GM19238 (cell line): ENCODE measurements at regions not wholly inside any gene's neighbourhood (a gene's known extent, or its start where the extent isn't known, plus 50 kb on each side); places are given as distances from the start of the nearest gene placed in this dataset.

Source experiments
- DNase-seq: peaks from one replicate; pipeline ENCODE4 v3.0.0; 2011; ENCODE audit warnings: low spot score; ENCODE audit not compliant: insufficient read length

DNA sequence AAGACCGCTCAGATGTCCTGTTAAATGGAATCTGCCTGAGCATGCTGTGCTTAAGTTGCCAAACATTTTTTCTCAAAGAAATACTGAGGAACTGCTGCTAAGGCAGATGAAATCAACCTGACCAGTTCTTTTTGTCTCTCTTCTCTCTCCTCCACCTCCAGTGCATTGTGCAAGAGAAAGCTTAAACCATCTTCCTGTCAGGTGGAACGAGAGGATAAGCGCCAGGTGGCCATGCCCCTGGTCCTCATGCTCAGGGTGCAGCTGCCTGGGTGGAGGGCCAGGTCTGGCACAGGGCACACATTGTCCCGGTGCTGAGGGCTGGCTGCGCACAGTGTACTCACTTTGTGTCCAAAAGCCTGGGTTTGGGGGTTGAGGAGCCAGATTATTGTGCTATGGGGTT is 176.2 kb upstream of the TP63 start:
- DNase-seq: no peak

DNA sequence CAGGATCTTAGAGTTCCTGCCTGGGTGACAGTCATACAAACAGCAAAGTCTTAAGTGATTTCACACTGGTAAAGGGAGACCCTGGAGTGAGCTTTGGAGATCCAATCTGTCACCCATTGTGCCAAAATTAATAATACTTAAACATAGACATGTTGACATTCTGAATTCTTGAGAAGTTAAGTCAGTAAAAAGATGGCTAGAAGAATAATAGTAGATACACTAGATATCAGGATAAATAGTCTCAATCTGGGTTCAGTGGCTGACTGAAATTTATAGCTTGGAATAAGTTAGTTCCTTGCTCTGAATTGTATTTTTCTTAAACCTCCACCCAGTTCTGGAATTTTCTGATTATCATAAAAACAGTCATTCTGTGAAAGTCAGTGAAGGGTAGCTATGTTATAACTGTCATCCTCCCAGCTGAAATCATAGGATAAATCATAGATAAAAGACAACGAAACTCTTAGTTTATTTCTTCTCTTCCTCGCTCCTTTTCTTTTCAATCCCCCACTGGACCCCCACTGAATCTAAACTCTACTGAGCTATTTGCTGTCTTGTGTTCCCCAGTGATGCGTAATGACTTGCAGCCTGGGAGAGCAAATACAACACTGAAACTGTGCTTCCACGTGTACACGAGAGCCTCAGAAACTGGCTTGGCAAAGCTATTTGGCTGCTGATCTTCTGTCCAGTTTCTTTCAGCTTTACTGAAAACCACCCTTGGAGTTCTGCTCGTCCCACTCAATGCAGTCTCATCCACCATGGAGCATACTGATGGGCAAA is 175.4 kb upstream of the TP63 start:
- no peak for DNase-seq

DNA sequence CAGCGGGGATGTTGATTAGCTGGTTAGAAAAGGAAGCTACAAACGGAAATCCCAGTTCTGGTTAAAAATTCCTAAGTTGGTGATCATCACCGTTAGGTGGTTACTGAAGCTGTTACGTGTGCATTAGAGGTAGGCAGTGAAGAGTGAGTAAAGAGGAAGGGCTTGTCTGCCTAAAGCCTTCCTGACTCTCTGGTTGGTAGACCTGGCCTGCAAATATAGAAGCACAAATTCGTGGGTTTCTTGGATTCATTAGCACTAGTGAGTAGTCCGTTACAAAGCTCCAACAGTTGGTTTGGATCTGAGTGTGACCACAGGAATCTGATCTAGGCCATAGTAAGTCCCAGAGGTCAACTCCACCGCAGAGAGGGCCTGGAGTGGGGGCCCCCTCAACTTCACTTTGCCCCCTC is 174.0 kb upstream of the TP63 start:
- no peak for DNase-seq

DNA sequence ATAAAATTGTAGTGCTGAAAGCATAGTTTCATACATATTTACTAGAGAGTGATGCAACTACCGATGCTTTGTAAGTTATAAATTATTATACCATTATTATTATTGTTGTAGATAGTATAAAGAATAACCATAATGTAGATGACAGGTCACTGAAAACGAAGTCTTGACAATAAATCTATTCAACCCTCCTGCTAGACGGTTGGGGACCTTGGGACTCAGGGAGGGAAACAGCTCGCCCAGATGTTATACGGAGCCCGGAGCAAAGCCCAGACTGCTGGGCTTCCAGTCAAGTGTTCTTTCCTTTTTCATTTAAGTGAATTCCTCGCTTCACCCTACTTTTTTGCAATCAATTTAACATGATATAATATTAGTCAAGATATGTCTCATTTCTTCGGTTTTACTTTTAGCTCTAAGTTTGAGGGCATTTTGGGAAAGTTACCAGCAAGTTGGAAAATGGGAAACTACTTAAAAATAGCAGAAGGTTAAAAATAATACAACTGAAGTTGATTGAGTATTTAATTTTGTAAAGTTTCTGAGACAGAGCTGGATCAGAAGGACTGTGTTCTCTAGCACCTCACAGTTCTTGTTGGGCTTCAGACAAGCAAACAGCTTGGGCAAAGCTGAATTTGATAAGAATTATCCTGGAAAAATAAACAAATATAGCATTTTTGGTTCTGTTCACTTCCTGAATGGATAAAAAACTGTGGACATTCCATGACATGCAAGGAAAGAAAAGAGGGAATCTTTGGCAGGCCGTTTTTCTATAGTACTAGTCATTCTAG is 173.4 kb upstream of the TP63 start:
- DNase-seq: no peak

DNA sequence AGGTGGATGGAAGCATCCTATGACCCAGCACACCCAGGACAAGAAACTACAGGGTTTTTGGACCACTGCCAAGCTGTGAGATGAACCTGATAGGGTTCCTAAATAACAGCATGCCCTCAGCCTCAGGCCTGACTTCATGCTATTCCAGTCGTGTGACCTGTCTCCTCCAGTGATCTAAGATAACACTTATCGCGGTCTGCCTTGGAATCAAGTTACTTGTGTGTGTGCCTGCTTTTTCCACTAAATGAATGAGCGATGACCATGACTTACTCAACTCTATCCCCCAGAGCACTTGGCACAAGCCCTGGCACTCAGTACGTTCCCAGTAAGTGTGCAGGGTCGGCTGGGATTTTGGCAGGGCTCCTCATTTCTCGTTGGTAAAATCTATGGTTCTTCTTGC is 172.7 kb upstream of the TP63 start:
- DNase-seq: no peak

DNA sequence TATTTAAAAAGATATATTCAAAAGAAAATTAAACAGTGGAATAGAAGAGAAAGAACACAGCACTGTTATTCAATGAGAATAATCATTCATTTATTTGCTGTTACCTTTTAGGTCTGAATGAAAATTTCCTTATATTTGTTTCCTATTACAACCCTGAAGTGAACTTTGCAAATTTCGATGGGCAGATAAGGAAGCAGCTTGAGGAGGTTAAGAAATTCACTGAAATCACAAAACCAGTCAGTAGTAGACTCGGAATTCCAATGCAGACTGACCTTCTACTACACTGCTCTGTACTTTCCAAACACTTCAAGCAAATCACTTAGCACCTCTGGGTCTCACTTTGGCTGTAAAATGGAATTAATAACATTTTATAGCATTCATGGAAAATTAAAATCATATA is 172.0 kb upstream of the TP63 start:
- DNase-seq: no peak

DNA sequence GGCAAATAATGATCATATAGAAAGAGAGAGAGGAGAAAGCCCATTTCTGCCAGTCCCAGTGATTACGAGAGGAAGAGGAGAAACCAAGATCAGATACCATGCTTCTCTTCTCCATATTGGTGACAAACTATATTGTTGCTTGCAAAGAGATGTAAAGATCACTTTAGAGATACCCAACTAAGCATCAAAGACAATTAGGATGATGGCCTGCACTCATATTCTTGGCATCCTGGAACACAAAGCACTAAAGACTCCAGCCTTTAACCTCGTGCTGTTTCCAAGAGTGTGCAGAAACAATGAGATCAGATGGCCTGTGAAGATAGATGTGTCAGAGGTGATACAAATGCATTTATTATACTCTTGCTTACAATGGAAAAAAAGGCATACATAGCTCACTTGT is 170.7 kb upstream of the TP63 start:
- no peak for DNase-seq

DNA sequence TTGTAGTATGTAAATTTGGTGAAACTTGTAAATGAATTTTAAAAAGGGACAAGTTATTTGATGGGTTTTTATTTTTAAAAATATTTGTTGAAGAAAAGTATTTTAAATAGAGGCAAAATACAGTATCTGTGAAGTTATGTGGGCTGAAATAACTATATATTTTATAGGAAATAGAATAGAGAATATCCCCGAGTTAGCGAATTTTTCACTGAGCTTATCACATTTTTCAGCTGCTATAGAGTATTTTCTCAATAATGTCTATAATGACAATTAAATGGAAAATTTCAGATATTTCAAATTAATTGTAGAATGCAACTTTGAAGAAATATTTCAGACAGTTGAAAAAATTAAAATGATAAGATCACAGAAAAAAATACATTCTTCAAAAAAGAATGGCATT is 166.4 kb upstream of the TP63 start:
- no peak for DNase-seq

DNA sequence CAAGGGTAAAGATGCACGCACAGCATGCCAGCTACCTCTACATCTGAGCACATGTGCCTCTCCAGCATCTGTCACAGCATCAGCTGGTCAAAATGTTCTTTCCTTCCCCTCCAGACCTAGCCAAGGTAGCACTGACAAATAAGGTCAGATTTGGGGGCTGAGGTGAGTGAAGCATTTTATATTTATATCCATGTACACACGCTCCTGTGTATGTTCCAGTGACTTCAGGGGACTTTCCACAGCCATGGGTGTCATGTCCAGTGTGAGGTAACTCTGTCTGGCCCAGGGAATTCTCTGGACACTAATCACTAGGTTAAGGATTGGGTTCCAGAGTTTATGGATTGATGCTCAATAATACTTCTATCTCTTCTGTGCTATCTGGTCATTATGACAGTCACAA is 165.2 kb upstream of the TP63 start:
- no peak for DNase-seq

DNA sequence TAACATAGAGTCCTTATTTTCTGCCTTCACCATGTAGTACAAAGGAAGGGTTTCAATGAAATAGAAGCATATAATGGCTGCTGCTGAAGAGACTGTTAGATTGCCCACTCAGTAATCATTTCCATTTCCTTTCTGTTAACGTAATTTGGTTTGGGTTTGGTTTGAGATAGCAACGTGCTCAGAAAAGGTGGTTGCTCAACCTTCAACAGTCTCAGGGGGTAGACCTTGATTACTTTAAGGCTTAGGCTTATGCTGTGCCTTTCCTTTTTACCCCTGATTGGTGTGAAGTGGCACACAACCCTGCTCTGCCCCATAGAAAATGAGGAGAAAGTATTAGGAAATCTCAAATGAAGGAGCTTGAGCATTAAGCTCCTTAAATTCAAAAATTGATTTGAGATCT is 163.7 kb upstream of the TP63 start:
- no peak for DNase-seq

DNA sequence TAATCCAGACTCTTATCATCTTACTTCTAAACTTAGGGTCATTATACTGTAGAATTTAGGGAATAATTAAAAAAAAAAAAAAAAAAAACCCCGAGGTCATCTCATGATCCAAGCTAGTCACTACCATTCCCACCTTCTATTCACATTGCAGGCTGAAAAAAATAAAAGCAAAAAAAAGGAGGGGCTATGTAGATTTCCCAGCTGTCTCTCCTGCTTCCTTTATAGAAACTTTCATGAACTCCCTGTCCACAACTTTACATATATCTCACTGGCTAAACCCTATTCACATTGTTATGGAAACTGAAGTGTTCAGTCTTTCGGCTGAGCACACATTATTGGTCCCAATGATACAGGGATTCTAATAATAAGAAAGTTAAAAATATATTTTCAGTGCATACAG is 156.2 kb upstream of the TP63 start:
- no peak for DNase-seq

DNA sequence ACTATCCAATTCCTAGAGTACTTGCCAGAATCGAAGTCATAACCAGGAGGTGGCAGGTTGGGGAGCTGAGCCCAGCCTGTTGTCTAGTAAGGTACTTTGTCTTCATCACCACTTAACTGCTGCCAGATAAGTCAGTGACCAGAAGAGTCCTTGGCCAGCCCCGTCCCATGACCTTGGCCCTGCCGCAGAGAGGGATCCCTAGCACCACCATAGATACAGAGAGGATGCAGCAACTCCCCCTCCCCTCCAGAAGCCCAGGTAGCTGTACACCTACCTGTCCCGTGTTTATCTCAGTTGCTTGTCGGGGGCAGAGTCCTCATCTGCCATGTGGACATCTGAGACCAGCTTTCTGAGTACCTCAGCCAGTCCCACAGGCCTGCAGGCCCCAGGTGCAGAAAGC is 153.6 kb upstream of the TP63 start:
- DNase-seq: no peak

DNA sequence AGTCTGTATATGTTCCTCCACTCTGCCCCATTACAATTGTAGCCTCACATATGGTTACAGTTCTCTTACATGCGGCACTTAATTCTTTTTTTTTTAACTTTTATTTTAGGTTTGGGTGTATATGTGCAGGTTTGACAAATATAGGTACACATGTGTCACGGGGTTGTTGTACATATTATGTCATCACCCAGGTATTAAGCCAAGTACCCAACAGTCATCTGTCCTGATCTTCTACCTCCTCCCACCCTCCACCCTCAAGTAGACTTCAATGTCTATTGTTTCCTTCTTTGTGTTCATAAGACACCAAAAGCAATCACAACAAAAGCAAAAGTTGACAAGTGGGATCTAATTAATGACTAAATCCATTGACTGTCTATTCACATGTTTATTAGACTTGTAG is 144.6 kb upstream of the TP63 start:
- no peak for DNase-seq

DNA sequence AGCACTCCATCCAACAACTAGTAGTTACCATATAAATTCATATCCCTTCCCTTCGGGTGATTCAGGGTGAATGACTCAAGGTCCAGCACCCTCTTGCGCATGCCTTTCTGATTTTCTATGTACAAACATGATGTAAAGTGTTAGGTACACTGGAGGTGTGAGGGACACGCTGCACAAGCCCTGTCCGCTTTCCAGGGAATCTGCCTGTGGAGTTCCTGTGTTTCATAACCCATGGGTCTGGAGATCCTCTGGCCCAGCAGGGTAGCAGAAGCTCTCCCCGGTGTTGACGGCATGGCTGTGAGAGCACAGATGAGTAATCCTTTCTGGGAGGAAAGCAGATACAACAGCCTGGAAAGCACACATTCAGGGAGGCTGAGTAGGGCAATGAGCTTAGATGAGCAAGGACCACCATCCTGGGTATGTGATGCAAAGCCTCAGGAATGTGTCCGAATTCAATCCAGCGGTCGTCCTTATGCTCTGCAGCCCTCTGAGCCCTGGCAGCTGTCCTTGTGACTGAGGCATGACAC is 142.9 kb upstream of the TP63 start:
- no peak for DNase-seq

DNA sequence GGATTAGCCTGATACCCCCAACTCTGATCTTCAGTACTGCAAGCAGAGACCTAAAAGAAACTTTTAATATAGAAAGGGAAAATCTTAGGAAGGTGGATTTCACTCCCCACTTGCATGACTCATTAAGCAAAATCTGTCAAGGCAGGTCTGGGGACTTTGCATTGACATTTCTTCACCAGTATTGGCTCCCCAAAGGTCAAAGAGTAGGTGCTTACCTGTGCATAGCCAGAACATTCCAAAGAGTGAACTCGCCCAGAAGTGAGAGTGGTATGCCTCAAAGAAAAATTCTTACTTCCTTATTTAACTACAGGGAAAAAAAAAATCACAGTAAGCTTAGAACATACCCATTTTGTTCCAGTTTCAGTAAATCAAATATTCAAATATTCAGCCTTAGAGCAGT is 140.9 kb upstream of the TP63 start:
- no peak for DNase-seq

DNA sequence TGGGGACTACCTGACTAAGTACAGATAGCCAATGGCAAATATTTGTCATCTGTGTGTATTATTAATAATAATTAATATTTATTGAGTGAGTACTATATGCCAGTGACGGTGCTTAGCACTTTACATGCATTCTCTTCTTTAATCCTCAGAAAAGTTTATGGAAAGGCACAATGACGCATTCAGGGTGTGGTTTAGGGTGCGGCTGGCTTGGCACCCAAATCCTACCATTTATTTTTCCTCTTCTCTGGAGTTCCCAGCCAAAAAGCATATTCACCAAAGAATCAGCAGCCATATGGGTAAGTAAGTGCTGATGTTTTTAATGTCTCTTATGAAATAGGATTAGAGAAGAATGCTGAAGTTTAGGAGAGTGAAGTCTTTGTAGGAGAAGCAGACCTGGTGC is 140.4 kb upstream of the TP63 start:
- no peak for DNase-seq

DNA sequence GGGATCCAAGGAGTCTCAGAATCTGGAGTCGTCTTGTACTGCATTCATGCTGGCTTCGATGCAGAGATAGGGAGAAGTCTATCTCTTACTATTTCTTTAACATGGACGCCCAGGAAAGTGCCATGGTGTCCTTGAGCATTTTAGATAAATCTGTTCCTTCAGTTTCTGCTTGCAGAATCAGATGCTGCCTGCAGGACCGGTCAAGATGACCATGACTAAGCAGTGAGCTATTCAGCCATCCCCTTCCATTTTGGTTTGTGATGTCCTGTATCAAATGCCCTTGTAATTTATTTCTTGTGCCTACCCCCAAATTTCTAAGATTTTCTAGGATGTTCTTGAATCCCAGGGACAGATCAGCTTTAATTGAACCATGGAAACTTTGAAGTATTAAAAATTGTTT is 139.4 kb upstream of the TP63 start:
- DNase-seq: no peak

DNA sequence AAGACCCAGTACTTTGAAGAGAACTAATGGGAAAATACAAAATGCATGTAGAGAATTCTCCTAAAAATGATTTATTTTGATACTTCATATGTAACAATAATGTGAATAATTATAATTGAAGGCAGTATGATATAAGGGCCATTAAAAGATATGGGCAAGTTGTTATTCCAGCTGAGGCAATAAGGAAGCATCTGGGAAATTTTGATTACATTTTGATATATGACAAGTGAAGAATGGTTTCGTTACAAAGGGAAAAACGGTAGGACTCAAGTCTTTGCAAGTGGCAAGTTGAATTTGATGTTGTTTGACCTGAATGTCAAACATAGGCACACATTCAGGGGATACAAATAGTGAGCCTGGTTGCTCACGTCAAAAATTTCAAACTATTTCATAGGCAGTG is 137.9 kb upstream of the TP63 start:
- no peak for DNase-seq

DNA sequence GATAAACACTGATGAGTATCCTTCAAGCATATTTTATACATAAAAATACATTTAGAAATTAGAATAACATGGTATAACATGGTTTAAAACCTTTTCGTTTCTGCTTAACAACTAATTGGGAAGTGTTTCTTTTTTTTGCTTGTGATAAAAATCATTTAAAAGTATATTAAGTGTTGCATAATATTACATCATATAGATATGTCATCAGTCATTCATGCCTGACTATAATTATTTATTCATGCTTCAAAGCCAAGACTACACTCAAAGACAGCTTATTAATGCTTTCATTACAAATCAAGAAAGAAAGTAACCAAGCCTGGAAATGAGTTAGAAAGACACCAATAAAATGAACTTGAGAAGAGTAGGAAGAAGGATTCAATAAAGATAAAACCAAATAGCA is 136.6 kb upstream of the TP63 start:
- DNase-seq: no peak

DNA sequence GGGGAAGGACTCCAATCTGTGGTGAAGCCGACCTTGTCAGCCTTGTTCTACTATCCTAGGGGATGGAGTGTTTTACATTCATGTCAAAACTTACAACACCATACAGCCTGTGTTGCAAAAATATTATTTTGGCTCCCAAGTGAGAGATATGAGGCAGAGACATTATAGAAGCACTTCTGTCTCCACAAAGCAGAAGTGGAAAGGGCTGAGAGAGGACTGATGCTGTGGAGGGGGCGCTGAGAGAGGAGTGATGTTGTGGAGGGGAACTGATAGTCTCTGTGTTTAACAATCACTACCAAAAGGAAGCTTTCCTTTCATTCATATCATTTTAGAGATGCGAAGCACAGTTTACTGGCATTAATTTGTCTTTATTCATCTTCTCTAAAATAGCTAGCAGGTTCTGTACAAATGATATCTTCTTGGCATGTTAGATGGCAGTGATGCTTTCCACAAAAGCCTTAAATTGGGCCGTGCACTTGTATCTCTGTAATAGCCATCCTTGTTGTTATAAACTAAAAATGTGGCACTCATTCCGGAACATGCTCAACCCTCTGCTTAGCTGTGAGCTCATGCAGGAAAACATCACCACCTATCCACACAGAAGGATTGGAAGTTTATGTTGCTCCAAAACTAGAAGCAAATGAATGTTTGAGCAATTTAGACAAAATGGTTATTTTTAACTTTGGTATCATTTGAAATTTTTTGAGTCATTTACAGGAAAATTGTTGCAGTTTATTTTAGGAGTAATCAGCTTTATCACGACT is 134.6 kb upstream of the TP63 start:
- DNase-seq: no peak

DNA sequence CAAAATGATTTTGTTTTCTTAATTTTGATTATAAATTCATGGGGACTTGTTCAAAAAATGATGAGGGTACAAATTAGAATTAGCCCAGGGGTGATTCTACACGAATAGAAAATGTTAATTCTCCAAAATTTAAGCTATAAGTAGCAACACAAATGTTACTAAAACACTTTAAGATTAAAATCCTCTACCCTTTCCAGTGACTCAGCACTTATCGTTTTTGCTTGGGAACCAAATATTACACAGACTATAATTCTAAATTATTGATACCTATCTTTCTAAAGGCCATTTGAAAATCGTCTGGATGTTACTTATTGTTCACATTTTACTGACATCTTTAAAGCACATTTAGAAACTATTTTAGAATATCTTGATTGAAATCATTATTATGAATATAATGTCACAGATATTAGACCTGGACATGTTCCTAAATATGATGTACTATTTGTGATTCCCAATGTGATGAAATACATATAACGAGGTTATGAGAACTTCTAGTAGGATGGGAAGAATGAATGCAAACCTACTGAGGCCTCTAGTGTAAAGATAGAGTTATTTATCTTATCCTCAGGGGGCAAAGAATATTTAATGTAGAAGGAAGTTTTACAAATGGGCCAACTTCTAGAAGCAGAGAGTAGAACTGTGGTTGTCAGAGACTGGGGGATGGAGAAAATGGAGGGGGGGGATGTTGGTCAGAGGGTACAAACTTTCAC is 132.0 kb upstream of the TP63 start:
- DNase-seq: no peak

DNA sequence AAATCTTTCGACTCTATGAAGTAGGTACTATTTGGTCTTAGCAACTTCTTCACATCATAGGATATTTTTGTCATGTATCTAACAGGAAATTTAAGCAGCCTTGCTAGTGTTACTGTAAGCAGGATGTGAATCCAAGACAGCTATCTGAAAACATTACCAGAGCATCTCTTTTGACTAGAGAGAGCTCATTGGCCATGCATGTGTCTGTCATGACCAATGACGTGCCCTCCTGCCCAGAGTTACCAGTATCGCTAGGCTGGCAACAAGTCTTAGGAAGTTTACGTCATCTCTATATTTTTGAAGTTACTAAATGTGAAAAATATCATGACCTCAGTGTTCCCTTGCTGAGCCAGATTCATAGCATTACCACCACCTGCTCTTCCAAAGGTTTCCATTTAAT is 130.9 kb upstream of the TP63 start:
- DNase-seq: no peak
